Umbilical cord (tissue), 1 donor: ENCODE measurements at regions not wholly inside any gene's neighbourhood (a gene's known extent, or its start where the extent isn't known, plus 50 kb on each side); places are given as distances from the start of the nearest gene placed in this dataset.
"Not testable (repeated sequence)": the region's sequence is repeated elsewhere in the genome, so short reads cannot be mapped to it uniquely, and the experiment has no call there.

ENCODE experiments used
- DNase-seq: peaks from one replicate; pipeline ENCODE4 v3.0.0-alpha.2; 2015; ENCODE audit warnings: low spot score

DNA sequence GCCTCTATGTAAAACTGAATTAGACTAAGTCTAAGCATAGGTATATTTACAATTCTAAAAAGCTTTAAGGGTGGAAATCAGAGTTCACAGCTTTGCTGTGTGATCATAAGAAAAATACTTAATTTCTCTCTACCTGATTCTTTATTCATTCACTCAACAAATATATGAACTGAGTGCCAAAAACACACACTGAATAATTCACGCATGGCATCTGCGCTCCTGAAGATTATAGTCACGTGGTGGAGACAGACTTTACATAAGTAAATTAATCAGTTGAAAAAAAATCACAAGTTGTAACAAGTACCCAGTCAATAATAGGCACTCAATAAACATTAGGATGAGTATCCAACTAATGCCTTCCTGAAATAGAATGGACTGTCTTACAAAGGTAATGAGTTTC, 351.6 kb downstream of the METTL4 start:
- DNase-seq = no peak

DNA sequence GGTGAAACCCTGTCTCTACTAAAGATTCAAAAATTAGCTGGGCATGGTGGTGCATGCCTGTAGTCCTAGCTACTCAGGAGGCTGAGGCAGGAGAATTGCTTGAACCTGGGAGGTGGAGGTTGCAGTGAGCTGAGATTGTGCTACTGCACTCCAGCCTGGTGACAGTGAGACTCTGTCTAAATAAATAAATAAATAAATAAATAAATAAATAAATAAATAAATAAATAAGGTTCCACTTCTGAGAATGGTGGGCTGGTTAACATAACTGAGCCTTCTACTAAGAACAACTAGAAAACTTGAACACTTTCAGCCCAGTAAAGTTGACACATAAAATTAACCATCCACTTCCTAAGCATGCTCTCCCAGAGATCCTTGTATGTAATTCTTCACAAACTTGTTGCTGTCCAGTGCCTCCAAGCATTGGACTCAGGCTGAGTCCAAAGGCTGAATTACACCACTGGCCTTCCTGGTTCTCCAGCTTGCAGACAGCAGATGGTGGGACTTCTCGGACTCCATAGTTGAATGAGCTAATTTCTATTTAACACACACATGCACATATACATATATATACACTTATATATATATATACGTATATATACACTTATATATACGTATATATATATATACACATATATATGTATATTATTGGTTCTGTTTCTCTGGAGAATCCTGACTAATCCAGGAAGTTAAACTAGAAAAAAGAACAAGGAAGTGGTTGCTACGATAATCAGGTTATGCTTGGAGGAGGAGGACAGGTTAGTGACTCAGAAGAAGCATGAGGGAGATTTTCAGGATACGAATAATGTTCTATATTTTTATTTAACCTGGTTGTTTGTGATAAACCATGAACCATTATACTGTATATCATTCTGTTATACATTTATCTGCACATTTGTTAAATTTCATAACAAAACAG, 348.8 kb downstream of the METTL4 start:
- DNase-seq = no peak

DNA sequence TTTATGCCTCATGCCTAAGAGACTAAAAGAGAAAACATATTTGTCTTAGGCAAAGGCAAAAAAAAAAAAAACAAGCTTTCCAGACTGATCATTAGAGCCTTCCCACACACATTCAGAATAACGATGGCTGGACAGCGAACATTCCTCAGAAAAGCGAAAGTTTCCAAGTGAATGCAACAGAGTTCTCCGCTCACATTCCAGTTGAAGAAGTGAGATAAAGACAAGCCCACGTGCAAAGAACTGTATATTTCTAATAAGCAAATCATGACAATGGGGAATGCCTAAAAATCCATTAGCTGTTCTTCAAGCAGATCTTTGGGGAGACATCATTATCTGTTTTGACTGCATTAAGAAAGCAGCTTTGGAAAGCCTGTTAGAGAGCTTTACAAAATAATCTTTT, 347.9 kb downstream of the METTL4 start:
- DNase-seq = peak; percentile 59

DNA sequence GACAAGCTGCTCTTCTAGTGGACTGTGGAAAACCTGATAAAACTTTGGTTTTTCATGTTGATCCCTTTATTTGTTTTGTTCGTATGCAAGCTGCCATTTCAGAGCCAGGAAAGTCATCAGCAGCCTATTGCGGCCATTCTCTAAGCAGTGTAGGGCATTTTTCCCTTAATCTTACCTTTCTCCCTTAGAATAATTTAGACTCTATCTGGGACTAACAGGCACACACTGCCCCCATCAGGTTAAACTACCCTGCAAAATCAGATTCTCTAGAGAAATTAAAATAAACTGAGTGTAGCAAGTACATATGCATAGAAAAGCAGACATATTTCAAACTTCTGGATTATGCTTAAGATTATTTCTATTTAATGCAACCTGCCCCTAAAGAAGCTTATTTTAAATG, 347.5 kb downstream of the METTL4 start:
- peak; percentile 71 for DNase-seq

DNA sequence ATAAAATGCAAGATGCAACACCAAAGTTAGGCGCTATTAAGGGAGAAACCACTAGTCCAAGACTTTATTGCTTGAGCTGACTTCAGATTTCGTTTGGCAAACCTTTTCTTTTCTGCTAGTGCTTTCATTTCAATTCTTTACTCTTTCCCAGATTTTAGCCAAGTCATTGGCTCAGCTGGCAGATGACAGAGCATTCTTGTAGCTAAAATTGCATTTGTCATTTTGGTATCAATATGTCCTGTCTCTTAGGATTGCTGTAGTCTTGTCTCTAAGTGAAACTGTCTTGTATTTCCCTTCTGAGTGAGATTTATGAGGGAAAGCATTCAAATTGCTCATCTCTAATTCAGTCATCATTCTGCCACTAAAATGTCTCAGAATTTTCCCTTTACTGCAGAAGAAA, 335.1 kb downstream of the METTL4 start:
- no peak for DNase-seq

DNA sequence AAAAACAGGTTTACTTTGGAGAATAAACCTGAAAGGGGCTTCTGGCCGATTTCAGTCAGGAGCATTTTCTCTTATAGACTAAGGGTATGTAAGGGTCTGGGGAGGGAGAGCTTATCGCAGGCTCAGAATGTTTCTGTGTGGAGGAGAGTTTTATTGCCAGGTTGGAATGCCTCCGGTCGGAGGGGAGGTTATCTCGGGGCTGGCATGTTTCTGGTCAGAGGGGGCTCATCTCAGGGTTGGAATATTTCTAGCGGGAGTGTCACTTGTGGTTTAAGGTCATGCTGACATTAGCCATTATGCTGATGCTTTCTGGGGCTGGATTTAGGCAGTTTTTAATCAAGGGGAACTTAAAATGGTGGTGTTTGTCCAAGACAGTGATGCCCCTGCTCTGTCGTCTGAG, 333.6 kb downstream of the METTL4 start:
- no peak for DNase-seq

DNA sequence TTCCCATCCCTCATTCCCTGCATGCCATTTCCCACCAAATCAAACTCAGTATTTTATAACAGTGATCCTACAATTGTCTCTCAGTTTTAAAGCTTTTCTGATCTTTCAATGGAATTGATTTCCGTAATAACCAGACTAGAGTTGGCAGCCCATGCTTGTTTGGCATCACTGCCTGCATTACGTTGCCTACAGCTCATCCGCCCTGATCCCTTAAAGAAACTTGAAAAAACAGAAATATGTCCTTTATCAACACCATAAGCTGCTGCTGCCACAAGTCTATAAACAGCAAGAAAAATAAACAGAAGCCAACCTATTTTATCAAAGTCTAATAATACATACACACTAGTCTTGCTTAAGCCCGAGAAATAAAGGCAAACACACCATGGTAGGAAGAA, 331.0 kb downstream of the METTL4 start:
- peak; percentile 8 for DNase-seq

DNA sequence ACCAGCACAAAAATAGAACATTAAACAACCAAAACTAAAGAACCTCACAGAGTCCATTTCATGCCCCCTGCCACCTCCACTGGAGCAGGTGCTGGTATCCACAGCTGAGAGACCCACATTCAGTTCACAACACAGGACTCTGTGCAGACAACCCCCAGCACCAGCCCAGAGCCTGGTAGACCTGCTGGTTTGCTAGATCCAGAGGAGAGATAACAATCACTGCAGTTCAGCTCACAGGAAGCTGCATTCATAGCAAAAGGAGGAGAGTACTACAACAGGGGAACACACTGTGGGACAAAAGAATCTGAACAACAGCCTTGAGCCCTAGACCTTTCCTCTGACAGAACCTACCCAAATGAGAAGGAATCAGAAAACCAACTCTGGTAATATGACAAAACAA, 326.7 kb downstream of the METTL4 start:
- no peak for DNase-seq

DNA sequence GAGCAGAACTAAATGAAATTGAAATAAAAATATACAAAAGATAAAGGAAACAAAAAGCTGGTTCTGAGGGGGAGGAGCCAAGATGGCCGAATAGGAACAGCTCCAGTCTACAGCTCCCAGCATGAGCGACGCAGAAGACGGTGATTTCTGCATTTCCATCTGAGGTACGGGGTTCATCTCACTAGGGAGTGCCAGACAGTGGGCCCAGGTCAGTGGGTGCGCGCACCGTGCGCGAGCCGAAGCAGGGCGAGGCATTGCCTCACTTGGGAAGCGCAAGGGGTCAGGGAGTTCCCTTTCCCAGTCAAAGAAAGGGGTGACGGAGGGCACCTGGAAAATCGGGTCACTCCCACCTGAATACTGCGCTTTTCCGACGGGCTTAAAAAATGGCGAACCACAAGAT, 324.2 kb downstream of the METTL4 start:
- DNase-seq = not testable (repeated sequence)

DNA sequence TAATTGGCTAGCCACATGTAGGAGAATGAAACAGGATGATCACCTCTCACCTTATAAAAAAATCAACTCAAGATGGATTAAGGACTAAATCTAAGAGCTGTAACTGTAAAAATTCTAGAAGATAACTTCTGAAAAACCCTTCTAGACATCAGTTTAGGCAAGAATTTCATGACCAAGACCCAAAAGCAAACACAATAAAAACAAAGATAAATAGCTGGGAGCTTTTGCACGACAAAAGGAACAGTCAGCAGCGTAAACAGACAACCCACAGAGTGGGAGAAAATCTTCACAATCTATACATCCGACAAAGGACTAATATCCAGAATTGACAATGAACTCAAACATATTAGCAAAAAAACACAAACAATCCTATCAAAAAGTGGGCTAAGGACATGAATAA, 316.3 kb downstream of the METTL4 start:
- DNase-seq = no peak

DNA sequence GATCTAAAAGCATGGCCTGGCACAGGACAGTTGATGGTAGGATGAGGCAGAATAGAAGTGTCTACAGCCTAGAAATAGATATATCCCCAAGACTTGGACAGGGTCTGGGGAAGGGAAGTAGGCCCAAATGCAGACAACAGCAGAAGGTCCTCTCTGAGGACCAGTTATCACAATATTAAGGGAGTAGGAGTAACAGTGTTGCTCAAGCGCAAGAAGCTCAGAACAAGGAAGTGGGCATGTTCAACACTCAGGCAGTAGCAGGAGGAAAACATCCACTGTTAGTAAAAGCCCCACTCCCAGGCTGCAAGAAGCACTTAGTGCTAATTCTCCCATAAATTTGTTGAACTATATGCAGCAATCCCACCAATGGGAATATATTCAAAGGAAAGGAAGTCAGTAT, 314.7 kb downstream of the METTL4 start:
- no peak for DNase-seq

DNA sequence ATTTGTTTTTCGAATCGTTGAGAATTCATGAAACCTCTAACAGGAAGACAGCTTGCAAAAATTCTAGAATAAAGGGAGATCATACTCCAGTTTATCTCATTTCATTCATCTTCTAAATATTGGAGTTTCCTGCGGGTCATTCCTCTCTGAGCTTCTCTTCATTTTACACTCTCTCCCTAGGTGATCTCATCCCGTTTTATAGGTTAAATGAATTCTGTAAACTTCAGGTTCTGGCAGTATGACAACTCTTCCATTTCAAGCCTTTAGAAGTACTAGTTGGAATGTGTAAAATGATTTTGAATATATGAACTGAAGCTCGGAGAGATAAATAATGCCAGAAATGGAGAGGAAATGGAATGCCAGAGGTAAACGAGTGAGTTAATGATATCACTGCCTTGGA, 312.4 kb downstream of the METTL4 start:
- peak; percentile 1 for DNase-seq

DNA sequence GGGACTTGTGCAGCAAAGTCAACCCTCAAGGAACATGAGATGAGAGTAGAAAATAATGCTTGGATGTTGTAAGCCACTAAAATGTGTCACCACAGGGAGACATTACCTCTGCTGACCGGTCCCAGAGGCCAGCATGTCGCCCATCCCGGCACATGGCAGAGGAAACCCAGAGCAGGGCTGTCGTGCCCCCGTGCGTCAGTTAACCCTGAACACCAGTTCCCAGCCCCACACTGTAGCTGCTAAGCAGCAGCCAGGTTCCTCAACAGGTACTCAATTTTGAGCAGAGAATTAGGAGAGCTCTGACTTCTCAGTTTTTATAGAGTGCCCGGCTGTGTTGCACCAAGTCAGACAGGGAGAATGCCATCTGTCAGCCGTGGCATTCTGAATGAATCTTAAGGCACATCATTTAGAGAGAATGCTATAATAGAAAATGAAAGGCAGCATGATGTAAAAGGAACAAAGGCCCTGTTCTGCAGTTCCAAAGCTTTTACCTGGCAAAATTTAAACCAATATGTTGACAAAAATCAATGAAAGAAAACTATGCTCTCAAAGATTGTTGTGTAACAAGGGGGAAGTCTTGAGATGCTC, 307.9 kb downstream of the METTL4 start:
- DNase-seq = no peak

DNA sequence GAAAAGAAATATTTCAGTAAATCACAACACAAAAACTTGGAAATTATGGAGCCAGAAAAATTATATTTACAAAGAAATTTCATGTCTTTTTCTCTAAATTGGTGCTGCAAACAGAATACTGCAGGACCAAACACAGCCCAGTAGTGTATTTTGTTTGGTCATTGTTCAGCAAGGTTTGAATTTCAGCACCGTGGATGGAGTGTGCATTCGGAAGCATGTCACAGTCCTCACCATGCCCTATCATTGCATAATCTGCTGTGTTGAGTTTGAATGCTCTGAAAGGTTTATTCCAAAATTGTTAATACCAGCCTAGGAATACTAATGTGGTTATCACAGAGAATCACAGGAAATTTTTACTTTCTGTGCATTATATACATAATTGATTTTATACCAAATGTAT, 296.7 kb downstream of the METTL4 start:
- DNase-seq = no peak

DNA sequence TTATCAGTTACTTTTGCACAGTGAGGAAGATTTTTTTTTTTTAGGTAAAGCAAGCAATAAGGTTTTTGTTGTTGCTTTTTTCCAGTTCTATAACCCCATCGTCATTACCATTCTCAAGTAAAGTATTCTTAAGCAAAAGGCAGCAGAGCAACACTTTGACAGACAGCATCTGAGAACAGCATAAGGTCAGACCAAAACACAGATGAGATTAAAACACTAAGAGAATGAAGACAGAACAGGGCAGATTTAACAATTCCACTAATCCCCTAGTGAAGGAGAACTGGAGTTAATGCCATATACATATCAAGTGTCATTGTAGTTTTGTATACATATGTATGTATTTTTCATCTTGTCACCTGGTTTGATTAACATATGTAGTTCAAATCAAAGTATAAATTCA, 290.2 kb downstream of the METTL4 start:
- DNase-seq = no peak

DNA sequence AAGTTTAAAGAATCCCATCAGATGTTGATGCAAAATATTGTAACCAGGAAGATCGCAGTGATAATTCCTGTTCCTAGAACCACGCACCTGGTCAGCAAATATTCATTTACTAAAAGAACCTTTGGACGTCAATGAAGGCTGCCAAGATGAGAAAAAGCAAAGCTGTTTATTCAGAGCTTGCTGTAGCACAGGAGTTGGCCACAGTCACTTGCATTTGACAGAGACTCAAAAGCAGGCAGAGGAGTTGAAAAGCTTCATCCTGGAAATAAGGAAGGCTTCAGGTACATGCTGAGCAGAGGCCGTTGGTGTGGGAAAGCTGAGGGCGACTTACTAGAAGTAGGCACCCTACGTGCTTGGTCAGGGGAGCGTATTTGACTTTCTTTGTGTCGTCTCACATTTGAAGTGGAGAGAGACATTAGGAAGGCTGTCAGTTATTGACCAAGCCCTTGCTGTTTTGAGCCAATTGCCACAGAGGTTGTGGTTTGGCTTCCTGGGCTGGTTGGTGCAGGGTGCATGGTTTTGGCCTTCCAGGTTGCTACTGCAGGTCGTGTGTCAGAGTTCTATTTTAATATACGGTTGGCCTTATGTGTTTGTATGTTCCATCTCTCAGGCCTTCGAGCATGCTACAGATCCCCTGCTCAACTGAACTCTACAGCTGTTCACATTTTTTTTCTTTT, 289.6 kb downstream of the METTL4 start:
- no peak for DNase-seq

DNA sequence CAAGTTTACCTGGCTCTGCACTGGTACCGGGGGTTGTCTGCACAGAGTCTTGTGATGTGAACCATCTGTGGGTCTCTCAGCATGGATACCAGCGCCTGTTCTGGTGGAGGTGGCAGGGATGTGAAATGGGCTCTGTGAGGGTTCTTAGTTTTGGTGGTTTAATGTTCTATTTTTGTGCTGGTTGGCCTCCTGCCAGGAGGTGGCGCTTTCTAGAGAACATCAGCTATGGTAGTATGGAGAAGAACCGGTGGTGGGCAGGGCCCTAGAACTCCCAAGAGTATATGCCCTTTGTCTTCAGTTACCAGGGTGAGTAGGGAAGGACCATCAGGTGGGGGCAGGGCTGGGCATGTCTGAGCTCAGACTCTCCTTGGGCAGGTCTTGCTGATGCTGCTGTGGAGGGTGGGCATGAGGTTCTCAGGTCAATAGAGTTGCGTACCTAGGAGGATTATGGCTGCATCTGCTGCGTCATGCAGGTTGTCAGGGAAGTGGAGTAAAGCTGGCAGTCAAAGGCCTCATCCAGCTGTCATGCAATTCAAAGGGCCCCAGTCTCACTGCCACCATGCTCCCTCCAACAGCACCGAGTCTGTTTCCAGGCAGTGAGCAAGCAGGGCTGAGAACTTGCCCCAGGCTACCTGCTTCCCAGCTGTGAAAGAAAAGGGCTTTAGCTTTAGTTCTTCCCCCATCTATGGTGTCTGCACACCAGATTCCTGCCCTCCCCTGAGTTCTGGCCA, 278.0 kb downstream of the METTL4 start:
- no peak for DNase-seq

DNA sequence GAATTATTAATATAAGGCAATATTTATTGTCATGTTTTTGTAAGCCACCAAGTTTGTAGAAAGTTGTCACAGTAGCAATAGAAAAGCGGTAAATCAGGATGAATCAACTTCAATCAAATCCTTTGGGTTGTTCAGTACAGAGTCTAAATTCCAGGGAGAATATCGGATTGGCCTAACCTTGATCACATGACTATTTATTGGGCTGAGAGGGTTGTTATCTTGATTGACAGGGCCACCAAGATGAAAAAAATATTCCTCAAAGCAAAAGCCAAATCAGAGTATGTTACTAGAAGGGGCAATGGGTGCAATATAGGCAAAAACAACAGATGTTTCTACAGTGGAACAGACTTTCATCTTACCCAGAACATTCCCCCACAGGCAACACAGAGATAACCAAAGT, 270.0 kb downstream of the METTL4 start:
- no peak for DNase-seq

DNA sequence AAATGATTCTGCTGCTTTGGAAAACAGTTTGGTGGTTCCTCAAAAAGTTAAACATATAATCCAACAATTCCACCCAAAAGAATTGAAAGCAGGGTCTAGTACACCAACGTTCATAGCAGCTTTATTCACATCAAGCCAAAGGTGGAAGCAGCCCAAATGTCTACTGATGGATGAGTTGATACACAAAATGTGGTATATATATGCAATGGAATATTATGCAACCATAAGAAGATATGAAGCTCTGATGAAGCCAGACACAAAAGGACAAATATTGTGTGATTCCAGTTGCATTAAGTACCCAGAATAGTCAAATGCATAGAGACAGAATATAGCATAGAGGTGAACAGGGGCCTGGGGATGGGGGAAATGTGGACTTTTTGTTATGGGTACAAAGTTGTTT, 269.3 kb downstream of the METTL4 start:
- no peak for DNase-seq

DNA sequence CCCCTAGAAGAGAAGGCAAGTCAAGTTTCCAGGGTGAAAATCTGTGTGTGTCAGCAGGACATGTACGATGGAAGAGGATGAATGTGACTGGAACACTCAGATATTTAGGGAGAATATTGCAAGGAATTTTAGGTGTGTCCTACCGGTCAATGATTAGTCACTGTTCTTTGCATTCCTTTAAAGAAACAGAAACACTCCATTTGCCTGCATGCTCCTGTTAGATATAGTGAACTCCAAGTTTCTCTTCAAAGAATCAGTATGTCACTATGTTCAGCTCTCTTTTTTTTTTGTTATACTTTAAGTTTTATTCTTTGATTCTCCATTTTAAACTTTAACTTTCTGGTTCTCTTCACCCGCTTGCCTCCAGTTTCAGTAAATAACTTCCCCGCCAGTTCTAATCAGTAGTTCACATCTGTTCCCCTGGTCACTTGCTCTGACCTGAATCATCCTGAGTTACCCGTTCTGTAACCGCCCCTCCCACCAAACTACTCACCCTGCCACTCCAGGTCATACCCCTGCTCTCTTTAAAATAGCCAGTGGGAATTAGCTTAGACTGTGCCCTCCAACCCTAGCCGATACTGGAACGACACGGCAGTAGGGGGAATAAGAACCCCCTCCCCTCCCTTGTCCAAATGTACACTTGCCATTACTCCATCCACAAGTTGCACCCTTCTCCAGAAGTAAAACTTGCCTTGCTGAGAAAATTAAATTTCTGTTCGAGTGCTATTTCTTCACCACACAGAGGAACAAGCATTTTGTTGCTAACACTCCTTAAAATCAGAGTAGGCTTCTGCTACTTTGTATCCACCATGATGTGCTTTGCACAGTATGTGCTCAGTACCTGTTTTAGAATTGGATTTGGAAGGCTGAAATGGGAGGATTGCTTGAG, 268.4 kb downstream of the METTL4 start:
- DNase-seq = peak; percentile 8
